ENCODE measurements at regions not wholly inside any gene's neighbourhood (a gene's known extent, or its start where the extent isn't known, plus 50 kb on each side); places are given as distances from the start of the nearest gene placed in this dataset.

DNA sequence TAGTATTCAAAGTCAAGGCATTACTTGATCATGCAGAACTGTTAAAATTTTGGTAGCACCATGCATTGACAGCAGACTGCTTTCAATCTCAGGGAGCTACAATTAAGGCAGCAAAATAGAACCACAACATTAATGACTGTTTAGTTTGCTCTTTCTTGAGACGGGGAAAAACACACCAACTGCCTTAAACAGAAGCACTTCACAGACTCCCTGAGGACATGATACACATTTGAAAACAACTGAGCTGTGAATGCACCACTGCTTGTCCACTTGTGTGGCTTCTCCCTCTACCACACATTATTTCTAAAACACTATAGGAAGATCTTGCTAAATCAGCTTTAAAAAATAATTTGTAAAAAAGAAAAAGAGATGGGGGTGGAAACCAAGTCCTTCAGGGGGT is 79.6 kb upstream of the MAST4 start (continued):
- TF ChIP-seq TAF7 (optimal IDR thresholded peaks at IDR 0.05; ENCODE audit: borderline replicate concordance, low read depth, low read length) (no peak), CEBPB (IDR thresholded peaks at IDR 0.05; ENCODE audit: low read depth, low read length) (no peak), POU5F1 (IDR thresholded peaks at IDR 0.05; ENCODE audit: low read depth, low read length) (no peak)
